Lower leg skin (tissue), 3 donors: ENCODE measurements at regions not wholly inside any gene's neighbourhood (a gene's known extent, or its start where the extent isn't known, plus 50 kb on each side); places are given as distances from the start of the nearest gene placed in this dataset.

Experiments used
- POLR2A ChIP-seq, 2 donors: fragments of 450-650 bp; IDR thresholded peaks; one replicate each; pipeline ENCODE4 v1.6.1; 2016 to 2017; ENCODE audit warnings: antibody characterized with exemption in 2 of 2, mild to moderate bottlenecking in 1 of 2, moderate library complexity in 1 of 2
- TF ChIP-seq, protein P1 (sequence below), 3 donors: fragments of 450-650 bp; IDR thresholded peaks; one replicate each; pipeline ENCODE4 v1.5.1; 2016; ENCODE audit warnings: antibody characterized with exemption in 3 of 3, mild to moderate bottlenecking in 3 of 3, moderate library complexity in 2 of 3

- TF ChIP-seq, protein P1, sequence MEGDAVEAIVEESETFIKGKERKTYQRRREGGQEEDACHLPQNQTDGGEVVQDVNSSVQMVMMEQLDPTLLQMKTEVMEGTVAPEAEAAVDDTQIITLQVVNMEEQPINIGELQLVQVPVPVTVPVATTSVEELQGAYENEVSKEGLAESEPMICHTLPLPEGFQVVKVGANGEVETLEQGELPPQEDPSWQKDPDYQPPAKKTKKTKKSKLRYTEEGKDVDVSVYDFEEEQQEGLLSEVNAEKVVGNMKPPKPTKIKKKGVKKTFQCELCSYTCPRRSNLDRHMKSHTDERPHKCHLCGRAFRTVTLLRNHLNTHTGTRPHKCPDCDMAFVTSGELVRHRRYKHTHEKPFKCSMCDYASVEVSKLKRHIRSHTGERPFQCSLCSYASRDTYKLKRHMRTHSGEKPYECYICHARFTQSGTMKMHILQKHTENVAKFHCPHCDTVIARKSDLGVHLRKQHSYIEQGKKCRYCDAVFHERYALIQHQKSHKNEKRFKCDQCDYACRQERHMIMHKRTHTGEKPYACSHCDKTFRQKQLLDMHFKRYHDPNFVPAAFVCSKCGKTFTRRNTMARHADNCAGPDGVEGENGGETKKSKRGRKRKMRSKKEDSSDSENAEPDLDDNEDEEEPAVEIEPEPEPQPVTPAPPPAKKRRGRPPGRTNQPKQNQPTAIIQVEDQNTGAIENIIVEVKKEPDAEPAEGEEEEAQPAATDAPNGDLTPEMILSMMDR (IDR thresholded peaks at IDR 0.05), result no peak
- TF ChIP-seq POLR2A (IDR thresholded peaks at IDR 0.05), result no peak
Measured at GRCh38 chr3:24981924-24982323, 446.1 kb upstream of the RARB start.
